NCI-H2196 treated with DMSO at 0.1 percent for 48 hours (cell line): ENCODE measurements at regions not wholly inside any gene's neighbourhood (a gene's known extent, or its start where the extent isn't known, plus 50 kb on each side); places are given as distances from the start of the nearest gene placed in this dataset.

Experiments used
- DNase-seq: peaks from one replicate; lab custom pipeline; 2025; ENCODE audit not compliant: unreplicated experiment; lab: John Stamatoyannopoulos, UW

GRCh38 chr5:173762930-173763329, 125.2 kb upstream of the CPEB4 start:
- DNase-seq: no peak

- DNase-seq: no peak
These were observed 124.7 kb upstream of the CPEB4 start for GRCh38 chr5:173763410-173763809.

DNA sequence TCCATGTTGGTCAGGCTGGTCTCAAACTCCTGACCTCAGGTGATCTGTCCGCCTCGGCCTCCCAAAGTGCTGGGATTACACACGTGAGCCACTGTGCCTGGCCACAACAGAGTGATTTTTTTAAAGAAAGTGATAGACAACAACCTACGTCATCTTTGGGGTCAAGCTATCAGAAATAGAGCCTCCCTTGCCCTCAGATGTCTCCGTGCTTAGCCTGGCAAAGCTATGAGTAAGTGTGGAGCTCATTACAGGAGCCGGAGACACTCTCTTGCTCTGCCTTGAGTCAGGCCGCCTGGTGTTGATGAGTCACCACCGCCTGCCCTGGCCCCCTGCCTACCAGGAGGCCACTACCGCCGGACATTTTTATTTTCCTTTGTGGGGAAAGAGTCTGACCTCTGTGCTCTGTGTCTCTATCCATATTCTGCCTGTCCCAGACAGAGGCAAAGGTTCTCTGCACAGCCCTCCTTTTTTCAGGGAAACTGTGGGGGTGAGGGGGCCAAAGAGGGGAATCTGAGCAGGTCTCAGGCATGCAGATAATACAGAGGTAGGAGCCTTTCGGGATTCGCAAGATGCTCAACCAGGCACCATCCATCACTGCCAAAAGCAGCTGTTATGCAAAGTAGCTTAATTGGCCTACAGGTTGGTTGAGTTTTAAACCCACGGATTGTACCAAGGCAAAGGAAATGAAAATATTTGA, 123.7 kb upstream of the CPEB4 start:
- no peak for DNase-seq

DNA sequence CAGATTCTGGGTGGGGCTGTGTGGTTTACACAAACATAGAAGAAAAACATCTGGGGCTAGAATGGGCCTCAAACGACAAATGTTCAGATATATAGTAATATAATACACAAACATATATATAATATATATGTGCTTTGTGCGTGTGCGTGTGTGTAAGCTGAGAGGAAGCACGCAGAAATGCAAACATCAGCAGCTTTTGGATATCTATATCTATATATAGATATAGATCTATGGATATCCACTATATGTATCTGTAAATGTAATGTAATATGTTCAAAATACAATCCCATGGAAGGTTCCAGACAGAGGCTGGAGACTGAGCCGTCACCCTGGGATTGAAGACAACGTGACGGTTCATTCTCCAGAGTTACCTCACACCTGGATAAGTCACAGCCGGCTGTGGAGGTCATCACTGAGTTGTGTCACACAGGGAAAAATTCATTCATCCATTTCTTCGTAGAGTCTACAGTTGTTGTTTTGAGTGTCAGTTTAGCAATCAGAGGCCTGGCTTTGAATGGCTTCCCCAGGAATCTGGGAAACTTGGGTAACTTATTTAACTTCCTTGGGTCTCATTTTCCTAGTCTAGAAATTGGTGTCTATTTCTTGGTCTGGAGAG, 123.0 kb upstream of the CPEB4 start:
- DNase-seq: no peak

DNA sequence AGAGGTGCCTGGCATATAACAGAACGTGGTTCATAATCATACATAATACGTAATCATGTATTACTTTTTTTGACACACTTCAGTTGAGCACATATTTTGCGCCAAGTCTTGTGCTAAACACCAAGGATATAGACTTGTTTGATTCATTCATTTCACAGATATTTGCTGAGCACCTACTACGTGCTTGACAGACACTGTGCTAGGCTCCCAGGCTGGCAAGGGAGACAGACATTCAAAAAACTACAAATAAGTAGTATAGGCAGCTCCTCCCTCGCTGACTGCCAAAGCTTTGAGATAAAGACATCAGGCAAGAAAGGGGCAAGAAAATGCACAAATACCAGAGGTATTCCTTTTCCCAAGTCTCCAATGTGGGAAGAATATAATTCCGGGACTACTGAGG, 122.5 kb upstream of the CPEB4 start:
- no peak for DNase-seq

GRCh38 chr5:173767574-173768266, 120.4 kb upstream of the CPEB4 start:
- DNase-seq: no peak

DNA sequence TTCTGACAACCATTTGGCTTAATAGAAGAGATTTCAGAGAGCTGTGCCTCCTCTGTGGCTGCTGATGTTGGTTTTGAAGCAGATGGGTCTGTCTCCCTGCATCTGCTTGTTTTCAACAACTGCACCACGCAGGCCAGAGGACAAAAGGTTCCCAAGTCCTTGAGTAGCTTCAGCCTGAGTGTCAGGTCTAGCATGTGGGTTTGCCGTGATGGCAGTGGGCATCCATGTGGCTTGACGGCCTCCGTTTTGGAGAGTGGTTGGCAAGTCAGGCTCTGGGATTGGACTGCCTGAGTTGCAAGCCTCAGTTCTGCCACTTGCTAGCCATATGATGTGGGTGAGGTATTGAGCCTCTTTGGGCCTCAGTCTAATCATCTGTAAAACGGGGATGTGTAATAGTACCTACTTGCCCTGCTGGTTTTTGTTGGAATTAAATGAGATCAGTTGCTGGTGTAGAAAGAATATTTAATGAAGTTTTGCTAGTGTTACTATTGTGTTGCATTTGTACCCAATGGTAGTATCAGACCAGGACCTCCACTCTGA, 119.8 kb upstream of the CPEB4 start:
- DNase-seq: no peak

DNA sequence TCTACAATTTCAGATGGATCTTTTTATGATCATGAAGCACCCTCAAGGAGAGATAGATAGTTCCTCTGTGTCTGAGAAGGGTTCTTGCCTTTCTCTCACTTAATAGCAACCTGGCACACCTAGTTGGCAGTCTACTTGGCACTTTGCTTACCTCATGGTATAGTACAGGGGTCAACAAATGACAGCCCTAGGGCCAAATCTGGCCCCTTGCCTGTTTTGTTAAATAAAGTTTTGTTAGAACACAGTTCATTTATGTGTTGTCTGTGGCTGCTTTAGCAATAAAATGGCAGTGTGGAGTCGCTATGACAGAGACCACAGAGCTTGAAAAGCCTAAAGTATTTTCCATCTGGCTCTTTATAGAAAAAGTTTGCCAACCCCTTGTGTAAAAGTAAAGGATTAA, 119.3 kb upstream of the CPEB4 start:
- DNase-seq: no peak

- DNase-seq: no peak
These were observed 117.5 kb upstream of the CPEB4 start for GRCh38 chr5:173770637-173771036.

GRCh38 chr5:173771121-173771724, 116.9 kb upstream of the CPEB4 start:
- DNase-seq: no peak

- no peak for DNase-seq
These were observed 116.3 kb upstream of the CPEB4 start for GRCh38 chr5:173771725-173772383.

DNA sequence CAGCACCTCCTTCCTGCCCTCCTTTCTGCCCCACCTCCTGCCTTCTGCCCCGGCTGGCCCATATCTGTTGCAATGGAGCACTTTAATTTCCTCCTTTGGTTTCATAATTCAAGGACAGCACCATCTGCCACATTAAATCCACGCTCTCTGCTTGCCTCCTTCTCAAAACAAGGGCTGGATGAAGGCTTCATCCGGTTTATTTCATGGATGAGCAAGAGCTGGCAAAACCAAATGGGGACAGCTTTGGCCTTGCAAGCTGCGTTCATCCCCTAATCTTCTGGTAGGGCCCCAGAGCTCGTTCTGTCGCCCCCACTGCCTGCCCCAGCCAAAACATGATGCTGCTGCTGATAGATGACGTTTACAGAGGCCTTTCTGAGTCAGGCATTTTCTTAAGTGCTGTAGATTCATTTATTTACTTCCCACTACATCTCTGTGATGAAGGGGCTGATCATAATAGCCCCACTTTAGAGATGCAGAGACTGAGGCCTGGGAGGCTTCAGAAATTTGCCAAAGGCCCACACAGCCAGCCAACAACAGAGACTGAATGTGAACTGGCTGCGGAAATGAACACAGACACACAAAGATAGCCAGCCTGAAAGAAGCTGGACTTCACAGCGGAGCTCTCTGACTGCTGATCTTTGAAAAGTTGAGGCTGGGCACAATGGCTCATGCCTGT, 115.6 kb upstream of the CPEB4 start:
- DNase-seq: no peak

- DNase-seq: no peak
These were observed 113.8 kb upstream of the CPEB4 start for GRCh38 chr5:173774271-173774761.

DNA sequence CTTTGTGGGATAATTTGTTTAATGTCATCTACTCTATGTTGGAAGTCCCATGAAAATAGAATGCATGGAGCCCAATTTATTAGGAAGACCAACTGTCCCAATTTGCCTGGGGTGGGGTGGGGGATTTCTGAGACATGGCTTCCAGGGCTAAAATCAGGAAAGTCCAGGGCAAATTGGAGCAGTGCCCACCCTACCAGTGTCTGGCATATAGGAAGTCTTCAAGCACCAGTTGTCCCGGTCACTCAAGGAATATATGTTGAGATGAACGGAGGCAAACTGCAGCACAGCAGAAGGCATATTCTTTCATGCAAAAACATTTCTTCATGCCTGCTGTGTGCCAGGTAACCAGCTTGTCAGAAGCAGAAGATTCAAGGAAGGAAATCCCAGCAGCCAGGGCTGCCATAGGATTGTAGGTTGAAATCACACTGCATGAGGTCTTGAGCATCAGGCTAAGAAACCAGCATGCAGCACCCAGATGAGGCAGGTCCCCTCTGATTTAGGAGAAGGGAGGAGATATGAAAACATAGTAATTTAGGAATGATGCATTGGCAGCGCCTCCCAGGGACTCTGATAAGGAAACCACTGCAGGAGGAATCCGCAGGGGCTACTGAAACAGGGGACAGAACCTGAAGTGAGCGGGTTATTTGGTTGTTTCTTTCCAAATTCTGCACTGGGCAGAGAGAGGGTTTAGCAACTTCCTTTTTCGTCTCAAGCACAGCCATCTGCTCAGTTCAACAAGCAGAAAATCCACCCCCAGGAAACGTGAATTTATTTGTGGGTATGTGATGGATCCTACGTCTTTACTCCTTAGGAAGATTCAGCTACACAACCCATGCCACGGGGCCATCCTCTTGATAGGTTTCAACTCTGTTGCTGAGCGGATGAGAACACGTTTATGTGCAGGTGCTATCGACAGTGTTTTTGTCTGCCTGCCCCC, 112.6 kb upstream of the CPEB4 start:
- no peak for DNase-seq

- DNase-seq: no peak
These were observed 111.0 kb upstream of the CPEB4 start for GRCh38 chr5:173777149-173777548.

DNA sequence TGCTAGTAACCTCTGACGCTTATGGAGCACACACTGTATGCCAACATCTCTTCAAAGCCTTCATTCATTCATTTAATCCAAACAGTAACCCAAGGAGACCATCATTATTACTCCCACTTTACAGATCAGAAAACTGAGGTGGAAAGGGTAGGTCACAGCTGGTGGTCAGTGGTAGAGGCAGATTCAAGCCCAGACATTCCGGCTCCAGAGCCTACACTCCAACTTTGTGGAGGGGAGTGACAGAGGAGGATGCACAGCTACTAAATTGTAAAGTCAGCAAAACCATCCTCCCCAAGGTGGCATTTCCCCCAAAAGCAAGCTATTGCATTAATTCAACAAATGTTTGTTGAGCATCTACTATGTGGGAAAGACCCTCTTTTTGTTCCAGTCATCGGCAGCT, 110.5 kb upstream of the CPEB4 start:
- DNase-seq: no peak

DNA sequence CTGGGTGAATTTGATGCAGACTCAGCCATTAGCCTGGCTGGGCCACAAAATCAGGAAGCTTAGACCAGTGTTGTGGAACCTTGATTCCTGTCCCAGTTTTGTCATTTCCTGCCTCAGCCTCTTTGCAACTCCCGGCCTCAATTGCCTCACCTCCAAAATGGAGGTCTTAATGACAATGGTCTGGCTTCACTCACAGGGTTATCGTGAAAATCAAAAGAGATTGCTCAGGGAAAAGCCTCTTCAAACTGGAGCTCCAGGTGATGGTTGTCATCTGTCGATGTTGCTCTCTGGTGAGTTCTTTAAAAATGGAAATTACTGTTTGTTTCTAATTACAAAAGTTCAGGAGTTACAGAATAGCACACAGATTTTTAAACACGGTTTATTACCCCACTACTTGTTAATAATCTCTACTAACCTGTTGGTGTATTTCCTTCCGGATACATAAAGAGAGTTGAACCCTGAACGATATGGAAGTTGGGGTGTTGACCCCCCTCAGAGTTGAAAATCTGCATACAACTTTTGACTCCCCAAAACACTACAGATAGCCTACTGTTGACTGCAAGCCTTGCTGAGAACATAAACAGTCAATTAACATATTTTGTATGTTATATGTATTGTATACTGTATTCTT, 109.9 kb upstream of the CPEB4 start:
- no peak for DNase-seq

DNA sequence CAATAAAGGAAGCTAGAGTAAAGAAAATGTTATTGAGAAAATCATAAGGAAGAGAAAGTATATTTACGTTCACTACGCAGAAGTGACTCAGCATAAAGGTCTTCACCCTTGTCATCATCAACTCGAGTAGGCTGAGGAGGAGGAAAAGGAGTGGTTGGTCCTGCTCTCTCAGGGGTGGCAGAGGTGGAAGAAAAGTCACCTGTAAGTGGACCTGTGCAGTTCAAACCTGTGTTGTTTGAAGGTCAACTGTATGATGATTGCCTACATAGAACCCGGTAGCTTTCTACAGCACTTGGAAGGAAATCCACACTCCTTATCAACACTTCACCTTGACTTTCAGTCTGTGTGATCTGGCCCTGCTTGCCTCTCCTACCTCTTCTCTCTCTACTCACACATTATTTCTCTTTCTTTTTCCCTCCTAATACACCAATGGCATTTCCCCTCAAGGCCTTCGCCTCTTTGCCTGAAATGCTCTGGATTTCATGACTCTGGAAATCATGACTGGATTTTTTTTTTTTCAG, 109.3 kb upstream of the CPEB4 start:
- DNase-seq: no peak
